ENCODE measurements at regions not wholly inside any gene's neighbourhood (a gene's known extent, or its start where the extent isn't known, plus 50 kb on each side); places are given as distances from the start of the nearest gene placed in this dataset.

- no peak for FAIRE-seq
These were observed 51.1 kb upstream of the MEOX2 start for GRCh38 chr7:15737601-15738000.
